GM06990 (cell line): ENCODE measurements at regions not wholly inside any gene's neighbourhood (a gene's known extent, or its start where the extent isn't known, plus 50 kb on each side); places are given as distances from the start of the nearest gene placed in this dataset.
"Not testable (repeated sequence)": the region's sequence is repeated elsewhere in the genome, so short reads cannot be mapped to it uniquely, and the experiment has no call there.

ENCODE experiments used
- DNase-seq: peaks from one replicate; pipeline ENCODE4 v3.0.0-alpha.2; 2011; ENCODE audit not compliant: insufficient read length; ENCODE audit errors: extremely low read depth
- H3K27me3 ChIP-seq: replicated peaks from 2 replicates; pipeline ENCODE4 v1.6.0; 2011; ENCODE audit warnings: low read length; ENCODE audit not compliant: control insufficient read depth, insufficient read depth
- H3K36me3 ChIP-seq: 2 replicates; pipeline ENCODE4 v1.5.1; 2011; ENCODE audit warnings: low read length; ENCODE audit not compliant: control insufficient read depth, insufficient read depth
- H3K4me3 ChIP-seq: replicated peaks from 2 replicates; pipeline ENCODE4 v1.5.1; 2011; ENCODE audit warnings: low read depth, mild to moderate bottlenecking, control low read depth, low read length
- CTCF ChIP-seq: IDR thresholded peaks from 2 replicates; pipeline ENCODE4 v1.5.1; 2011; ENCODE audit warnings: low read length, control low read depth, mild to moderate bottlenecking, inconsistent platforms; ENCODE audit not compliant: insufficient read depth, poor library complexity, severe bottlenecking

GRCh38 chr9:85872463-85872862 lies 68.5 kb upstream of the NAA35 start:
- DNase-seq, result no peak
- Histone ChIP-seq H3K36me3 (no peaks in the 10 kb centered on the region), H3K27me3 (no peaks in the 10 kb centered on the region), H3K4me3 (no peak overlapping the region)
- no peak for TF ChIP-seq CTCF

GRCh38 chr9:85876628-85877027 lies 64.3 kb upstream of the NAA35 start:
- TF ChIP-seq CTCF, result no peak
- Histone ChIP-seq H3K27me3 (no peaks in the 10 kb centered on the region), H3K4me3 (no peak overlapping the region), H3K36me3 (no peaks in the 10 kb centered on the region)
- DNase-seq, result no peak

- not testable (repeated sequence) for H3K27me3 ChIP-seq, H3K36me3 ChIP-seq, DNase-seq, H3K4me3 ChIP-seq
These were observed 61.9 kb upstream of the NAA35 start for GRCh38 chr9:85878872-85879597.

GRCh38 chr9:85880507-85880906 lies 60.4 kb upstream of the NAA35 start:
- not testable (repeated sequence) for H3K27me3 ChIP-seq, H3K36me3 ChIP-seq, DNase-seq, H3K4me3 ChIP-seq

GRCh38 chr9:85884256-85884655 lies 56.7 kb upstream of the NAA35 start:
- no peak for TF ChIP-seq CTCF
- Histone ChIP-seq H3K36me3 (no peaks in the 10 kb centered on the region), H3K4me3 (no peak overlapping the region), H3K27me3 (no peaks in the 10 kb centered on the region)
- no peak for DNase-seq

- no peak for DNase-seq
- TF ChIP-seq CTCF, result no peak
- no peak overlapping the region for H3K4me3 ChIP-seq
These were observed 50.0 kb upstream of the NAA35 start for GRCh38 chr9:85890962-85891361.

More at GRCh38 chr9:85890962-85891361, 50.0 kb upstream of the NAA35 start:
- Histone ChIP-seq H3K27me3 (no peaks in the 10 kb centered on the region), H3K36me3 (no peaks in the 10 kb centered on the region)
